Fibroblast of villous mesenchyme (primary cell): ENCODE measurements at regions not wholly inside any gene's neighbourhood (a gene's known extent, or its start where the extent isn't known, plus 50 kb on each side); places are given as distances from the start of the nearest gene placed in this dataset.

Source experiments
- DNase-seq: peaks from one replicate; pipeline ENCODE4 v3.0.0-alpha.2; 2010; ENCODE audit warnings: low read depth
- H3K4me3 ChIP-seq: 2 replicates; pipeline ENCODE4 v1.5.1; 2011; ENCODE audit warnings: low read depth, mild to moderate bottlenecking, low read length
- CTCF ChIP-seq: IDR thresholded peaks from 2 replicates; pipeline ENCODE4 v1.5.1; 2012; ENCODE audit warnings: low read depth, mild to moderate bottlenecking, low read length; ENCODE audit not compliant: insufficient read depth

DNA sequence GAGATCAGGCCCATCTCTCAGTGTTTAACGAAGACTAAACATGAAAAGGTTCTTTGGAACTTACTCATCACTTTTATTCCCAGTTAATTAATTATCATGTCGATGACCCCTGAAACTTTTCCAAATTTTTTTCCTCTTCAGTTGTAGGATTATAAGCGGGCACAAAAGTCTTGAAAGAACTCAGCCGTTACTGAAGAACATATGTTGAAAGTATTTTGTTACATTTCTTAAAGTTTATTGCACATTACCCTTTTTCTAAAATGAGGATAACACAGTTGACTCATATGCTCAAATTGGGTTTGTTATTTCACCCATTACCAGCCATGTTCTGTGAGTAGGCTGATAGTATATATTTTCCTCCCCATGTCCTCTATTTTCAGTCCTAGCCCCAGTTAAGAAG, 75.9 kb upstream of the COL3A1 start:
- peak; percentile 42 for DNase-seq
- TF ChIP-seq CTCF = no peak
- no peak overlapping the region for H3K4me3 ChIP-seq

DNA sequence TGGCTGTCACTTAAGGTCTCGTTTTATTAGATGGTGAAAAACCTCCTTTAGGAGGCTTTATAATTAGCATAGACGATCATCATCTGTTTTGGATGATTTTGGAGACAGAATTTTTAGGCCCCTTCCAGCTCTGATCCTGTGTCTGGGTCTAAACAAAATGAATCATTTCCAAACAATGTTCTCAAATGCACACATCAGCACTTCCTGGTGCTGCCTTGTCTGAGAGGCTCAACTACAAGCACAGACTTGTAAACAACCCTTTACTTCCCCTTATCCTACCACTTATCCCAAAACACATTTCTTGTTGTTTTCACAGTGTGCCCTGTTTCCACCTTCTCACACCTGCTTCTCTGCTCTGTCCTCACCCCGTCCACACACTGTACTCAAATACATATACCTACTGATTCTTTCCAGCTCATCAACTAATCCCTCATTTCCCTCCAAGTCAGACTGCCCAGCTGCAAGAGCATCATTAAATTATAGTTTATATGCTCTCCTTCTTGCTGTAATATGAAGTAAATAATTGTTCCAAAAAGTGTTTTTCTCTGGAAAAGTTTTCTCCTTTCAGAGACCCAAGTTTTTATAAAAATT, 71.2 kb upstream of the COL3A1 start:
- TF ChIP-seq CTCF = no peak
- no peak overlapping the region for H3K4me3 ChIP-seq
- DNase-seq = peak; percentile 79

DNA sequence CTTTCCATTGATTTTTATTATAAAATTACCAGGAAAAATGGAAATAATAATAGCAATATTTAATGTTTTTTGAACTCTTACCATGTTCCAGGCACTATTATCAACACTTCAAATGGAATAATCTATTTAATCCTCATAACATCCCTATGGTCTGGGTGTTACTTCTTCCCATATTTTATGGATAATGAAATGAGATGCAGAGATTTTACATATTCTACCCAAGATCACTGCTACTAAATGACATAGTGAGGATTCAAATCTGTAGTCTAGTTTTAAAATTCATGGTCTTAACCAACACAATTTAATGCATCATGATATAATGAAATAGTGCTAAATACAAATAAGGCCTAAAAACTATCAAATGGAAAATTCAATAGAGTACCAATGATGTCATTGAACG, 70.4 kb upstream of the COL3A1 start:
- no peak for TF ChIP-seq CTCF
- H3K4me3 ChIP-seq = no peak overlapping the region
- no peak for DNase-seq

GRCh38 chr2:188909036-188909435, 65.1 kb upstream of the COL3A1 start:
- peak; percentile 46 for DNase-seq
- TF ChIP-seq CTCF = no peak
- no peak overlapping the region for H3K4me3 ChIP-seq

- no peak for DNase-seq
- no peak for TF ChIP-seq CTCF
- H3K4me3 ChIP-seq = no peak overlapping the region
Measured at GRCh38 chr2:188916736-188917135, 57.4 kb upstream of the COL3A1 start.

GRCh38 chr2:188917632-188918031, 56.5 kb upstream of the COL3A1 start:
- no peak overlapping the region for H3K4me3 ChIP-seq
- no peak for TF ChIP-seq CTCF
- no peak for DNase-seq

DNA sequence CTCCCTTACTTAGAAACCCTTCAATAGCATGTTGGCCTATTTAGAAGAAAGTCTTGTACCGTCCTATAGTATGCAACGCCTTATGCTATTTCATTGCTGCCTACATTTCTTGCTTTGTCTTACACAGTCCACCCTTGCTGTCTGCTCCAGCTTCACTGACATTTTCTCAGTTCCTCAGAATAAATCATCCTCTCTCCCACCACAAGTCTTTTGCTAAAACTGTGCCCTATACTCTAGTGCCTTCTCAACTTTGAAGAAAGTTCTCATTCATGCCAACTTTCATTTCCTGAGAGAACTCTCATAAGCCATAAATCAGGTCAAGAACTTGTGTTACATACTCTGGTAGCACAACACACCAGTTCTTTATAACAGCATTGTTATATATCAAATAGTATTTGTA, 54.3 kb upstream of the COL3A1 start:
- no peak for DNase-seq
- H3K4me3 ChIP-seq = no peak overlapping the region
- no peak for TF ChIP-seq CTCF
